Urinary bladder (tissue), 3 donors: ENCODE measurements at regions not wholly inside any gene's neighbourhood (a gene's known extent, or its start where the extent isn't known, plus 50 kb on each side); places are given as distances from the start of the nearest gene placed in this dataset.

Experiments used
- DNase-seq: peaks from one replicate; pipeline ENCODE4 v3.0.0-alpha.2; 2015; ENCODE audit errors: extremely low spot score
- H3K27ac ChIP-seq: one replicate; pipeline ENCODE4 v1.5.1; 2013; ENCODE audit warnings: low read depth, mild to moderate bottlenecking, moderate library complexity
- H3K36me3 ChIP-seq: one replicate; pipeline ENCODE4 v1.6.1; 2013; ENCODE audit warnings: mild to moderate bottlenecking, moderate library complexity; ENCODE audit not compliant: insufficient read depth
- H3K4me1 ChIP-seq: one replicate; pipeline ENCODE4 v1.6.1; 2013; ENCODE audit warnings: mild to moderate bottlenecking, moderate library complexity; ENCODE audit not compliant: insufficient read depth
- H3K4me3 ChIP-seq: one replicate; pipeline ENCODE4 v1.5.1; 2013; ENCODE audit warnings: low read depth, low read length
- WGBS: extraction: QIAGEN DNeasy Blood & Tissue Kit; methylation state at CpG from one replicate; pipeline ENCODE4 v1.1.7; 2013; 5-methylcytosine and 5-hydroxymethylcytosine counted together
- donor health status: healthy with polysubstance abuse.
- donor health status: healthy.

GRCh38 chr15:91469632-91470567, 369.8 kb downstream of the SV2B start:
- no peak overlapping the region for H3K4me3 ChIP-seq
- no peaks in the 10 kb centered on the region for H3K4me1 ChIP-seq
- H3K27ac ChIP-seq = no peak overlapping the region
- WGBS = 64% methylated on average over 17 of the region's 17 CpGs
- DNase-seq = no peak
- no peaks in the 10 kb centered on the region for H3K36me3 ChIP-seq

GRCh38 chr15:91471468-91471867, 371.4 kb downstream of the SV2B start:
- H3K27ac ChIP-seq = peak overlapping the region; percentile 23
- no peaks in the 10 kb centered on the region for H3K4me1 ChIP-seq
- WGBS = 58% methylated on average over 6 of the region's 6 CpGs
- H3K4me3 ChIP-seq = no peak overlapping the region
- H3K36me3 ChIP-seq = no peaks in the 10 kb centered on the region
- DNase-seq = no peak

GRCh38 chr15:91472316-91472756, 372.3 kb downstream of the SV2B start:
- H3K36me3 ChIP-seq = no peaks in the 10 kb centered on the region
- H3K4me1 ChIP-seq = no peaks in the 10 kb centered on the region
- no peak overlapping the region for H3K4me3 ChIP-seq
- no peak overlapping the region for H3K27ac ChIP-seq
- DNase-seq = no peak
- 20% methylated on average over 3 of the region's 3 CpGs for WGBS

GRCh38 chr15:91473894-91474545, 374.0 kb downstream of the SV2B start:
- H3K27ac ChIP-seq = no peak overlapping the region
- no peak for DNase-seq
- 32% methylated on average over 3 of the region's 3 CpGs for WGBS
- no peaks in the 10 kb centered on the region for H3K36me3 ChIP-seq
- H3K4me1 ChIP-seq = no peaks in the 10 kb centered on the region
- no peak overlapping the region for H3K4me3 ChIP-seq

GRCh38 chr15:91476861-91477260, 376.6 kb upstream of the SLCO3A1 start:
- no peak overlapping the region for H3K27ac ChIP-seq
- no peak for DNase-seq
- no peak overlapping the region for H3K4me3 ChIP-seq
- no peaks in the 10 kb centered on the region for H3K4me1 ChIP-seq
- H3K36me3 ChIP-seq = no peaks in the 10 kb centered on the region
- 85% methylated on average over 5 of the region's 5 CpGs for WGBS

- 64% methylated on average over 6 of the region's 6 CpGs for WGBS
- Histone ChIP-seq H3K27ac (no peak overlapping the region), H3K36me3 (no peaks in the 10 kb centered on the region), H3K4me1 (no peaks in the 10 kb centered on the region), H3K4me3 (no peak overlapping the region)
- DNase-seq = no peak
Measured at GRCh38 chr15:91478717-91479191, 374.8 kb upstream of the SLCO3A1 start.

GRCh38 chr15:91480426-91480825, 373.1 kb upstream of the SLCO3A1 start:
- DNase-seq = no peak

GRCh38 chr15:91482799-91483198, 370.7 kb upstream of the SLCO3A1 start:
- Histone ChIP-seq H3K4me1 (no peaks in the 10 kb centered on the region), H3K36me3 (no peaks in the 10 kb centered on the region), H3K27ac (no peak overlapping the region), H3K4me3 (no peak overlapping the region)
- WGBS = 58% methylated on average over 1 of the region's 1 CpG
- DNase-seq = no peak

More at GRCh38 chr15:91480426-91480825, 373.1 kb upstream of the SLCO3A1 start:
- Histone ChIP-seq H3K4me1 (no peaks in the 10 kb centered on the region), H3K27ac (no peak overlapping the region), H3K4me3 (no peak overlapping the region), H3K36me3 (no peaks in the 10 kb centered on the region)
- 59% methylated on average over 4 of the region's 4 CpGs for WGBS

GRCh38 chr15:91484141-91484540, 369.4 kb upstream of the SLCO3A1 start:
- Histone ChIP-seq H3K4me1 (no peaks in the 10 kb centered on the region), H3K4me3 (no peak overlapping the region), H3K36me3 (no peaks in the 10 kb centered on the region), H3K27ac (no peak overlapping the region)
- DNase-seq = no peak
- WGBS = 78% methylated on average over 1 of the region's 1 CpG

- Histone ChIP-seq H3K4me1 (no peaks in the 10 kb centered on the region), H3K27ac (no peak overlapping the region), H3K4me3 (no peak overlapping the region), H3K36me3 (no peaks in the 10 kb centered on the region)
- WGBS = 80% methylated on average over 4 of the region's 4 CpGs
- no peak for DNase-seq
Measured at GRCh38 chr15:91488452-91488851, 365.1 kb upstream of the SLCO3A1 start.

GRCh38 chr15:91490211-91490610, 363.3 kb upstream of the SLCO3A1 start:
- H3K4me3 ChIP-seq = no peak overlapping the region
- H3K36me3 ChIP-seq = no peaks in the 10 kb centered on the region
- DNase-seq = no peak
- 94% methylated on average over 2 of the region's 2 CpGs for WGBS
- H3K4me1 ChIP-seq = no peaks in the 10 kb centered on the region
- H3K27ac ChIP-seq = no peak overlapping the region

- Histone ChIP-seq H3K36me3 (no peaks in the 10 kb centered on the region), H3K27ac (no peak overlapping the region), H3K4me1 (no peaks in the 10 kb centered on the region), H3K4me3 (no peak overlapping the region)
- DNase-seq = no peak
- WGBS = 50% methylated on average over 6 of the region's 6 CpGs
Measured at GRCh38 chr15:91491101-91491950, 362.2 kb upstream of the SLCO3A1 start.
